ENCODE measurements at regions not wholly inside any gene's neighbourhood (a gene's known extent, or its start where the extent isn't known, plus 50 kb on each side); places are given as distances from the start of the nearest gene placed in this dataset.

DNA sequence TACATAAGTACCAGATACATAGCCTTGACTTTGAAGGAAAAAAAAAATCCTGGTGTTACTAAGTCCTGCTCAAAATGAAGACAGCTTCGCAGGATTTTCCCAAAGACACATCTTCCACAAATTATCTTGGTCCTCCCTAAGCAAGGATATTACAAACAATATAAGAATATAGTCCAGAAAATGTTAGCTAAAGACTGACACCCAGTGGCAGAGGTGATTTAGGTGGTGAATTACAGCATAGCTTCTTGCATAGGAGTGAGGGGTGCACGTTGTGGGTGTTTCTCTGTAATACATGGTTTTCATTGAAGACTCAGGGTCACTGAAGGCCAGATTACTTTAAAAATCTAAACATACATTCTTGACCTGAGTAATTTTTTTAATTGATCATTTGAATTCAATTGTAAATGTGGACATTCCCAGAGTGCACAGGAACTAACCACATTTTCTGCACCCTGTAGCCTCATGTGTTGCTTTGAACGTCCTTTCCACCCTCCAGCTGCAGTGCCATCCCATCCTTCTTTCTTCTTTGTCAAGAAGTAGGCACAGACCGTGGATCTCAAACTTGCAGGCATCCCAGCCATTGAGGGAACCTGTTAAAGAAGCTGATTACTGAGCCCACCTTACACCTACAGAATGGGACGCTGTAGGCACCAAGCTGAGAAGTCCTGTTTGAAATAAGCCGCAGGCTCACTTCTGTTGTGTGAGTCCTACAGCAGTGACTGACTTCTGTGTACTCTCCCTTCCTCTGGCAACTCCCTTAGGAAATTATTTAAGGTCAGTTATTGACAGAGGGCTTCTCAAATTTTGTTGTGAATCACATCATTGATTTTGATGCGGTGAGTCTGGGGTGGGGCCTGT lies 102.6 kb downstream of the PERP start:
- DNase-seq (ENCODE audit: low spot score in 2 of 2), result no peak
- TF ChIP-seq, protein P1, sequence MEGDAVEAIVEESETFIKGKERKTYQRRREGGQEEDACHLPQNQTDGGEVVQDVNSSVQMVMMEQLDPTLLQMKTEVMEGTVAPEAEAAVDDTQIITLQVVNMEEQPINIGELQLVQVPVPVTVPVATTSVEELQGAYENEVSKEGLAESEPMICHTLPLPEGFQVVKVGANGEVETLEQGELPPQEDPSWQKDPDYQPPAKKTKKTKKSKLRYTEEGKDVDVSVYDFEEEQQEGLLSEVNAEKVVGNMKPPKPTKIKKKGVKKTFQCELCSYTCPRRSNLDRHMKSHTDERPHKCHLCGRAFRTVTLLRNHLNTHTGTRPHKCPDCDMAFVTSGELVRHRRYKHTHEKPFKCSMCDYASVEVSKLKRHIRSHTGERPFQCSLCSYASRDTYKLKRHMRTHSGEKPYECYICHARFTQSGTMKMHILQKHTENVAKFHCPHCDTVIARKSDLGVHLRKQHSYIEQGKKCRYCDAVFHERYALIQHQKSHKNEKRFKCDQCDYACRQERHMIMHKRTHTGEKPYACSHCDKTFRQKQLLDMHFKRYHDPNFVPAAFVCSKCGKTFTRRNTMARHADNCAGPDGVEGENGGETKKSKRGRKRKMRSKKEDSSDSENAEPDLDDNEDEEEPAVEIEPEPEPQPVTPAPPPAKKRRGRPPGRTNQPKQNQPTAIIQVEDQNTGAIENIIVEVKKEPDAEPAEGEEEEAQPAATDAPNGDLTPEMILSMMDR (IDR thresholded peaks at IDR 0.05), result peak in 2 of 3 donors; percentile 20 to 29
- no peak for TF ChIP-seq POLR2AphosphoS5 (IDR thresholded peaks at IDR 0.05)
- Histone ChIP-seq H3K9me3 (no peaks in the 10 kb centered on the region), H3K4me1 (no peaks in the 10 kb centered on the region), H3K27ac (no peak overlapping the region), H3K36me3 (no peaks in the 10 kb centered on the region), H3K4me3 (no peak overlapping the region), H3K27me3 (no peaks in the 10 kb centered on the region)
- intact Hi-C loops (cut with DNase I; ENCODE audit: low total_unique reads), result loop anchor here (5.0 kb wide), 1 partner anchor 108 kb away; no protein-coding TSS in a partner anchor

DNA sequence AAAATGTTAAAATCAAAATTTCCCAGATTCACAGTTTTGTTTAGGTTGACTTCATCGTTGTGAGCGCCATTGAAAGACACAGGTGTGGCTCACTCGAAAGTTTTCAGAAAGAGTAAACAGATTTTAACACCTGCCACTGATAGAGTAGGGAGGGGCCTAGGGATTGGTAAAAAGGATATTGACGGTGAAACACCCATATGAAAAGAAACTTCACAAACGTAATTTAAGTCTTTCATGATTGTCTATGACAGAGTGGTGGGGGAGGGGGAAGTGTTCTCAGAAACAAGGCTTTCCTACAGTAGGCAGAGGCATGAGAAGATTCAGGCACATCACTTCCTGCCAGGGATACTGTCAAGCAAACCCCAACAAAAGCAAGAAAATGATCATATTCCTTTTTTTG lies 101.4 kb downstream of the PERP start:
- H3K4me1 ChIP-seq, result no peaks in the 10 kb centered on the region
- no peaks in the 10 kb centered on the region for H3K36me3 ChIP-seq
- H3K27me3 ChIP-seq, result no peaks in the 10 kb centered on the region
- no peak for DNase-seq (ENCODE audit: low spot score in 2 of 2)
- H3K9me3 ChIP-seq, result no peaks in the 10 kb centered on the region
- H3K4me3 ChIP-seq, result no peak overlapping the region
- TF ChIP-seq, protein P1 (IDR thresholded peaks at IDR 0.05), result no peak
- TF ChIP-seq POLR2A (IDR thresholded peaks at IDR 0.05) (no peak), POLR2AphosphoS5 (IDR thresholded peaks at IDR 0.05) (no peak)
- intact Hi-C loops (cut with DNase I; ENCODE audit: low total_unique reads), result no loop called here
- H3K27ac ChIP-seq, result no peak overlapping the region

DNA sequence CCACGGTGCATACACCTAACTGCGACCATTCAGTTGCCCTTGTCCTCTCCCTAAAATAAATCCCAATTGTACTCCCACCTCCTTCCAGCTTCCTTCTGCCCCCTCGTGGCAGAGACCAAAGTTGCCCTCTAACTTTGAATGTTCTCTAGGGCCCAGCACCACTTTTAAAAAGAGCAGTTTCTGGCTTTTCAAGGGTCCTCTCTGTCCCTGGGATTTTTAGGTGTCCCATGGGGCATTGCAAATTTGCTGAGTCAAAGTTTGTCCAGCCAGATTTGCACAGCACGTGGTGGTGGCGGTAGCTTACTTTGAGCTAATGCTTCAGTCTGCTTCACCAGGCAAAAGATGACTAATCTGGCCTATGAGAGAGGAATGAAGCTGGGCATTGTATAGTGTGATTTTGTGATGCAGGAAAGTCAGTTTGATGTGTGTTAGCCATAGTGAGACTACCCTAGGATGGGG lies 100.2 kb downstream of the PERP start:
- H3K4me3 ChIP-seq, result no peak overlapping the region
- no peak for DNase-seq (ENCODE audit: low spot score in 2 of 2)
- no peak overlapping the region for H3K27ac ChIP-seq
- no peaks in the 10 kb centered on the region for H3K27me3 ChIP-seq
- H3K4me1 ChIP-seq, result no peaks in the 10 kb centered on the region
- intact Hi-C loops (cut with DNase I; ENCODE audit: low total_unique reads), result no loop called here
- H3K9me3 ChIP-seq, result no peaks in the 10 kb centered on the region
- no peaks in the 10 kb centered on the region for H3K36me3 ChIP-seq
- TF ChIP-seq POLR2A (IDR thresholded peaks at IDR 0.05) (no peak), POLR2AphosphoS5 (IDR thresholded peaks at IDR 0.05) (no peak)
- TF ChIP-seq, protein P1 (IDR thresholded peaks at IDR 0.05), result peak; percentile 19 to 36 (median 33)

DNA sequence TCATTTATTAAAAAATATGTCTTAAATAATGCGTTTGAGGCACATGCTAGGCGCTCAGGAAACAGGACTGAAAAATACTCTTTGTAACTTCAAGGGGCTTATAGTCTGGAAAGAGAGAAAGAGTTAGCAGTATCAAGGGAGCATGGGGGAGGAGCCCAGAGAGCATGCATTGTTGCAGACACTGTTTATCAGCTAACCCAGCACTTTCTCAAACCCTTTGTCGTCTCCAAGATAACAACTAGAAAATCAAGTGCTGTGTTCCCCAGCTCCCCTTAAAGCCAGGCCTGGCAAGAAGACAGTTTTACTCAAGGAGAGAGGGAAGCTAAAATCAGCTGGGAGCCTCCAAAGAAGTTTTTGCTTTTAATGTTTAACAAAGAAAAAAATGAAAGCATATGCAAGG lies 98.4 kb downstream of the PERP start:
- H3K9me3 ChIP-seq, result no peaks in the 10 kb centered on the region
- H3K27ac ChIP-seq, result no peak overlapping the region
- no peak overlapping the region for H3K4me3 ChIP-seq
- no peaks in the 10 kb centered on the region for H3K36me3 ChIP-seq
- H3K4me1 ChIP-seq, result no peaks in the 10 kb centered on the region
- H3K27me3 ChIP-seq, result no peaks in the 10 kb centered on the region
- TF ChIP-seq POLR2AphosphoS5 (IDR thresholded peaks at IDR 0.05), result no peak
- no peak for DNase-seq (ENCODE audit: low spot score in 2 of 2)
- intact Hi-C loops (cut with DNase I; ENCODE audit: low total_unique reads), result no loop called here

DNA sequence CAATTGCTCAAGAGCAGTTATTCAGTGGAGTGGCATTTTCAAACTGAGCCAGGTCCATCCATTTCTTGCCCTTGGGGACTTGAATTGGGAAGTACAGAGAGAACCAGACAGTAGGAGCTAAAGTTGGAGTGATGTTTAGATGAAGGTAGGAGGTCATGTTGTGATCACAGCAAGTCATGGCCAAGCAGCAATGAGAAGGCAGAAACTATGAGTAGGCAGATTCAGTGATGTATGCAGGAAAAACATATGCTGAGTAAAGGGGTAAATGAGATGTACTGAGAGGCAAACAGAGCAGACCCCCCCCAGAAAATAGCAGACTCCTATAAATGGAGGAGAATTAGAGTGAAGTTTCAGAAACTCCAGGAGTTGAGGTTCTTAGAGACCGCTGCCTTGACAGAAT lies 95.8 kb downstream of the PERP start:
- TF ChIP-seq POLR2AphosphoS5 (IDR thresholded peaks at IDR 0.05) (no peak), POLR2A (IDR thresholded peaks at IDR 0.05) (no peak)
- TF ChIP-seq, protein P1 (IDR thresholded peaks at IDR 0.05), result no peak
- no peak for DNase-seq (ENCODE audit: low spot score in 2 of 2)
- no peaks in the 10 kb centered on the region for H3K36me3 ChIP-seq
- no peaks in the 10 kb centered on the region for H3K27me3 ChIP-seq
- no peaks in the 10 kb centered on the region for H3K4me1 ChIP-seq
- no peaks in the 10 kb centered on the region for H3K9me3 ChIP-seq
- H3K4me3 ChIP-seq, result no peak overlapping the region
- intact Hi-C loops (cut with DNase I; ENCODE audit: low total_unique reads), result no loop called here
- no peak overlapping the region for H3K27ac ChIP-seq

Measured in breast epithelium (tissue), 4 donors.